Liver (tissue), 3 donors: ENCODE measurements at regions not wholly inside any gene's neighbourhood (a gene's known extent, or its start where the extent isn't known, plus 50 kb on each side); places are given as distances from the start of the nearest gene placed in this dataset.

Experiments used
- EGR1 ChIP-seq, 2 donors: IDR thresholded peaks; 2 replicates each; pipeline ENCODE4 v1.6.1; 2016 to 2018; ENCODE audit warnings: antibody characterized with exemption in 2 of 2, low read depth in 2 of 2
- FOXA1 ChIP-seq: IDR thresholded peaks from 2 replicates; pipeline ENCODE4 v1.6.1; 2016; ENCODE audit warnings: antibody characterized with exemption
- GABPA ChIP-seq, 2 donors: IDR thresholded peaks in 1 of 2; conservative IDR thresholded peaks in 1 of 2; 2 replicates each; pipeline ENCODE4 v1.6.1; 2016; ENCODE audit warnings: antibody characterized with exemption in 2 of 2, mild to moderate bottlenecking in 1 of 2, moderate library complexity in 1 of 2
- JUND ChIP-seq, 2 donors: IDR thresholded peaks; 2 replicates each; pipeline ENCODE4 v1.6.1; 2016; ENCODE audit warnings: antibody characterized with exemption in 2 of 2
- NR2F2 ChIP-seq: IDR thresholded peaks from 2 replicates; pipeline ENCODE4 v1.6.1; 2016; ENCODE audit warnings: antibody characterized with exemption
- RAD21 ChIP-seq, 2 donors: IDR thresholded peaks; 2 replicates each; pipeline ENCODE4 v1.6.1; 2016; ENCODE audit warnings: antibody characterized with exemption in 2 of 2, mild to moderate bottlenecking in 2 of 2
- RXRA ChIP-seq, 2 donors: IDR thresholded peaks; 2 replicates each; pipeline ENCODE4 v1.6.1; 2017 to 2018; ENCODE audit warnings: antibody characterized with exemption in 2 of 2, mild to moderate bottlenecking in 1 of 2
- SP1 ChIP-seq: IDR thresholded peaks from 2 replicates; pipeline ENCODE4 v1.6.1; 2018; ENCODE audit warnings: antibody characterized with exemption, mild to moderate bottlenecking
- TAF1 ChIP-seq: conservative IDR thresholded peaks from 2 replicates; pipeline ENCODE4 v1.6.1; 2016; ENCODE audit warnings: antibody characterized with exemption, mild to moderate bottlenecking
- YY1 ChIP-seq: IDR thresholded peaks from 2 replicates; pipeline ENCODE4 v1.6.1; 2016; ENCODE audit warnings: antibody characterized with exemption, mild to moderate bottlenecking
- TF ChIP-seq, protein P1 (sequence below): fragments of 150-350 bp; IDR thresholded peaks from 2 replicates; pipeline ENCODE4 v1.5.1; 2017; ENCODE audit warnings: improper control_type of control experiment, low read depth, low read length; ENCODE audit not compliant: missing input control
- TF ChIP-seq, protein P2 (sequence below): IDR thresholded peaks from 2 replicates; pipeline ENCODE4 v1.6.1; 2016; ENCODE audit warnings: antibody characterized with exemption, mild to moderate bottlenecking
- TF ChIP-seq, protein P3 (sequence below): IDR thresholded peaks from 2 replicates; pipeline ENCODE4 v1.6.1; 2016; ENCODE audit warnings: antibody characterized with exemption
- TF ChIP-seq, protein P4 (sequence below): IDR thresholded peaks from 2 replicates; pipeline ENCODE4 v1.6.1; 2016; ENCODE audit warnings: antibody characterized with exemption
- donor health status: healthy.
- donor health status: healthy.

DNA sequence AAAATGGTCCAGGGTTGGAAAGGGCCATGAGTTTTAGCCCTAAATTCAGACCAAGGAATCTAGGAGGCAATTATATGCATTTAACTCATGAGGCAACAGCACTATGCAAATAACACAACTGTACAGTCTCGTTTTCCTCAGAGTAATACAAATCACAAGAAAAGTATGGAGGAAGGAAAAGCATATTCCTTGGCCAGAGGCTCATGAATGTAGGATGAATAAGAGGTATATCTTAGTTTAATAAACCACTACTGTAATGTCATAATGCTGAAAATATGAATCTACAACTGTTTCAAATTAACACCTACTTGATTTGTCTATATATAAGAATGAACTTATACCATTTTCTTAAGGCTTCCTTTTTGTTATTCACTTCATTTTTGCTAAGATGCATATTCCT, 252.5 kb upstream of the TANK start:
- TF ChIP-seq TAF1 (no peak), EGR1 (IDR thresholded peaks at IDR 0.05; ENCODE audit: low read depth in 2 of 2) (no peak), FOXA1 (no peak), RAD21 (IDR thresholded peaks at IDR 0.05) (no peak), YY1 (no peak), GABPA (IDR thresholded peaks at IDR 0.05 in 1 of 2, conservative IDR thresholded peaks at IDR 0.05 in 1 of 2) (no peak), RXRA (IDR thresholded peaks at IDR 0.05) (no peak), NR2F2 (no peak), JUND (IDR thresholded peaks at IDR 0.05) (no peak), SP1 (no peak)
- TF ChIP-seq, protein P1, sequence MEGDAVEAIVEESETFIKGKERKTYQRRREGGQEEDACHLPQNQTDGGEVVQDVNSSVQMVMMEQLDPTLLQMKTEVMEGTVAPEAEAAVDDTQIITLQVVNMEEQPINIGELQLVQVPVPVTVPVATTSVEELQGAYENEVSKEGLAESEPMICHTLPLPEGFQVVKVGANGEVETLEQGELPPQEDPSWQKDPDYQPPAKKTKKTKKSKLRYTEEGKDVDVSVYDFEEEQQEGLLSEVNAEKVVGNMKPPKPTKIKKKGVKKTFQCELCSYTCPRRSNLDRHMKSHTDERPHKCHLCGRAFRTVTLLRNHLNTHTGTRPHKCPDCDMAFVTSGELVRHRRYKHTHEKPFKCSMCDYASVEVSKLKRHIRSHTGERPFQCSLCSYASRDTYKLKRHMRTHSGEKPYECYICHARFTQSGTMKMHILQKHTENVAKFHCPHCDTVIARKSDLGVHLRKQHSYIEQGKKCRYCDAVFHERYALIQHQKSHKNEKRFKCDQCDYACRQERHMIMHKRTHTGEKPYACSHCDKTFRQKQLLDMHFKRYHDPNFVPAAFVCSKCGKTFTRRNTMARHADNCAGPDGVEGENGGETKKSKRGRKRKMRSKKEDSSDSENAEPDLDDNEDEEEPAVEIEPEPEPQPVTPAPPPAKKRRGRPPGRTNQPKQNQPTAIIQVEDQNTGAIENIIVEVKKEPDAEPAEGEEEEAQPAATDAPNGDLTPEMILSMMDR = no peak
- TF ChIP-seq, protein P2, sequence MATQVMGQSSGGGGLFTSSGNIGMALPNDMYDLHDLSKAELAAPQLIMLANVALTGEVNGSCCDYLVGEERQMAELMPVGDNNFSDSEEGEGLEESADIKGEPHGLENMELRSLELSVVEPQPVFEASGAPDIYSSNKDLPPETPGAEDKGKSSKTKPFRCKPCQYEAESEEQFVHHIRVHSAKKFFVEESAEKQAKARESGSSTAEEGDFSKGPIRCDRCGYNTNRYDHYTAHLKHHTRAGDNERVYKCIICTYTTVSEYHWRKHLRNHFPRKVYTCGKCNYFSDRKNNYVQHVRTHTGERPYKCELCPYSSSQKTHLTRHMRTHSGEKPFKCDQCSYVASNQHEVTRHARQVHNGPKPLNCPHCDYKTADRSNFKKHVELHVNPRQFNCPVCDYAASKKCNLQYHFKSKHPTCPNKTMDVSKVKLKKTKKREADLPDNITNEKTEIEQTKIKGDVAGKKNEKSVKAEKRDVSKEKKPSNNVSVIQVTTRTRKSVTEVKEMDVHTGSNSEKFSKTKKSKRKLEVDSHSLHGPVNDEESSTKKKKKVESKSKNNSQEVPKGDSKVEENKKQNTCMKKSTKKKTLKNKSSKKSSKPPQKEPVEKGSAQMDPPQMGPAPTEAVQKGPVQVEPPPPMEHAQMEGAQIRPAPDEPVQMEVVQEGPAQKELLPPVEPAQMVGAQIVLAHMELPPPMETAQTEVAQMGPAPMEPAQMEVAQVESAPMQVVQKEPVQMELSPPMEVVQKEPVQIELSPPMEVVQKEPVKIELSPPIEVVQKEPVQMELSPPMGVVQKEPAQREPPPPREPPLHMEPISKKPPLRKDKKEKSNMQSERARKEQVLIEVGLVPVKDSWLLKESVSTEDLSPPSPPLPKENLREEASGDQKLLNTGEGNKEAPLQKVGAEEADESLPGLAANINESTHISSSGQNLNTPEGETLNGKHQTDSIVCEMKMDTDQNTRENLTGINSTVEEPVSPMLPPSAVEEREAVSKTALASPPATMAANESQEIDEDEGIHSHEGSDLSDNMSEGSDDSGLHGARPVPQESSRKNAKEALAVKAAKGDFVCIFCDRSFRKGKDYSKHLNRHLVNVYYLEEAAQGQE = no peak
- TF ChIP-seq, protein P3, sequence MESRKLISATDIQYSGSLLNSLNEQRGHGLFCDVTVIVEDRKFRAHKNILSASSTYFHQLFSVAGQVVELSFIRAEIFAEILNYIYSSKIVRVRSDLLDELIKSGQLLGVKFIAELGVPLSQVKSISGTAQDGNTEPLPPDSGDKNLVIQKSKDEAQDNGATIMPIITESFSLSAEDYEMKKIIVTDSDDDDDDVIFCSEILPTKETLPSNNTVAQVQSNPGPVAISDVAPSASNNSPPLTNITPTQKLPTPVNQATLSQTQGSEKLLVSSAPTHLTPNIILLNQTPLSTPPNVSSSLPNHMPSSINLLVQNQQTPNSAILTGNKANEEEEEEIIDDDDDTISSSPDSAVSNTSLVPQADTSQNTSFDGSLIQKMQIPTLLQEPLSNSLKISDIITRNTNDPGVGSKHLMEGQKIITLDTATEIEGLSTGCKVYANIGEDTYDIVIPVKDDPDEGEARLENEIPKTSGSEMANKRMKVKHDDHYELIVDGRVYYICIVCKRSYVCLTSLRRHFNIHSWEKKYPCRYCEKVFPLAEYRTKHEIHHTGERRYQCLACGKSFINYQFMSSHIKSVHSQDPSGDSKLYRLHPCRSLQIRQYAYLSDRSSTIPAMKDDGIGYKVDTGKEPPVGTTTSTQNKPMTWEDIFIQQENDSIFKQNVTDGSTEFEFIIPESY = no peak
- TF ChIP-seq, protein P4, sequence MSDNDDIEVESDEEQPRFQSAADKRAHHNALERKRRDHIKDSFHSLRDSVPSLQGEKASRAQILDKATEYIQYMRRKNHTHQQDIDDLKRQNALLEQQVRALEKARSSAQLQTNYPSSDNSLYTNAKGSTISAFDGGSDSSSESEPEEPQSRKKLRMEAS = no peak
